ENCODE measurements at regions not wholly inside any gene's neighbourhood (a gene's known extent, or its start where the extent isn't known, plus 50 kb on each side); places are given as distances from the start of the nearest gene placed in this dataset.

DNA sequence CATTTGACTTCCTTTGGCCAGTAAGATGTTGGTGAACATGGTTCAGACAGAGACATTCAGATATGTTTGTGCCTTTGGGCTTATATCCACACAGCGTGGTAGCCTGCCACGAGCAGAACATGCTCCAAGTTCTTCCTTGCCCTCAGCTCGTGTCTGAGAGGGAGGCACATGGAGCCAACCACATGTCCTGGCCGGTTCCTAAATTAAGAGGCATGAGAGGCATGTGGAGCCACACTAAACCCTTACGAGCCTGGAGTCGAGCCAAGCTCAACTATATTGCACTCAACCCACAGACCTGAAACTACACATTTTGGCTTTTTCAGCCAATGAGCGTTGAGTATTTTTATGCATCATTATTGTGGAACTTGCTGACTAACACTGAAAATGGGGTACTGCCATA lies 133.7 kb upstream of the KCNK1 start:
- Histone ChIP-seq H3K27me3 (peaks cover 0 to 13% (median 0%) of the 10 kb centered on the region in 9 donors), H3K4me3 (no peak overlapping the region), H3K27ac (no peak overlapping the region), H3K9me3 (no peaks in the 10 kb centered on the region), H3K4me1 (no peaks in the 10 kb centered on the region), H3K36me3 (no peaks in the 10 kb centered on the region)
- peak in 1 of 4 donors; percentile 34 for ATAC-seq
- WGBS, 4 donors = 44 to 60% (median 55%) methylated on average over 7 of the region's 7 CpGs
- intact Hi-C loops (cut with DNase I) = no loop called here
- no peak for TF ChIP-seq POLR2A (IDR thresholded peaks at IDR 0.05)
- TF ChIP-seq, protein P1, sequence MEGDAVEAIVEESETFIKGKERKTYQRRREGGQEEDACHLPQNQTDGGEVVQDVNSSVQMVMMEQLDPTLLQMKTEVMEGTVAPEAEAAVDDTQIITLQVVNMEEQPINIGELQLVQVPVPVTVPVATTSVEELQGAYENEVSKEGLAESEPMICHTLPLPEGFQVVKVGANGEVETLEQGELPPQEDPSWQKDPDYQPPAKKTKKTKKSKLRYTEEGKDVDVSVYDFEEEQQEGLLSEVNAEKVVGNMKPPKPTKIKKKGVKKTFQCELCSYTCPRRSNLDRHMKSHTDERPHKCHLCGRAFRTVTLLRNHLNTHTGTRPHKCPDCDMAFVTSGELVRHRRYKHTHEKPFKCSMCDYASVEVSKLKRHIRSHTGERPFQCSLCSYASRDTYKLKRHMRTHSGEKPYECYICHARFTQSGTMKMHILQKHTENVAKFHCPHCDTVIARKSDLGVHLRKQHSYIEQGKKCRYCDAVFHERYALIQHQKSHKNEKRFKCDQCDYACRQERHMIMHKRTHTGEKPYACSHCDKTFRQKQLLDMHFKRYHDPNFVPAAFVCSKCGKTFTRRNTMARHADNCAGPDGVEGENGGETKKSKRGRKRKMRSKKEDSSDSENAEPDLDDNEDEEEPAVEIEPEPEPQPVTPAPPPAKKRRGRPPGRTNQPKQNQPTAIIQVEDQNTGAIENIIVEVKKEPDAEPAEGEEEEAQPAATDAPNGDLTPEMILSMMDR (IDR thresholded peaks at IDR 0.05) = no peak
- DNase-seq = no peak

DNA sequence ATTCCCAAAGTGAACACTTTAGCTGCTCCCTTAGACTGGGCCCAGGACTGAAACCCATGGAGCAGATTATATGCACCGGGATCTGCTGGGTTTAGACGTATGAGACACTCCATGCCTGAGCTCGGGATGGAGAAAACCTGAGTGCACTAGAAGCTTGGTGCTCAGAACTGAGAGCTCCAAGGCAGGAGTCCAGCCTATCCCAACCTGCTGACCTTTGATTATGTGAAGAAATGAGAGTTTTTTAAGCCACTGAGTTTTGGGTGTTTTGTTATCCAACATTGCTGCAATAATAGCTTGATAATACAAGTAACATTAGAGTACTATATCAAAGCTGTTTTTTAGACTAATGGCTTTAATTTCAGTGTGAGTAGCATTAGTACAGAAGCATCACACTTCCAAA lies 131.5 kb upstream of the KCNK1 start:
- TF ChIP-seq POLR2A (IDR thresholded peaks at IDR 0.05) = no peak
- TF ChIP-seq, protein P1 (IDR thresholded peaks at IDR 0.05) = no peak
- Histone ChIP-seq H3K27me3 (peaks cover 0 to 14% (median 0%) of the 10 kb centered on the region in 9 donors), H3K9me3 (no peaks in the 10 kb centered on the region), H3K4me3 (no peak overlapping the region), H3K36me3 (no peaks in the 10 kb centered on the region), H3K4me1 (no peaks in the 10 kb centered on the region), H3K27ac (no peak overlapping the region)
- intact Hi-C loops (cut with DNase I) = no loop called here
- WGBS, 4 donors = 87 to 91% (median 87%) methylated on average over 3 of the region's 3 CpGs
- ATAC-seq = no peak
- DNase-seq = no peak

DNA sequence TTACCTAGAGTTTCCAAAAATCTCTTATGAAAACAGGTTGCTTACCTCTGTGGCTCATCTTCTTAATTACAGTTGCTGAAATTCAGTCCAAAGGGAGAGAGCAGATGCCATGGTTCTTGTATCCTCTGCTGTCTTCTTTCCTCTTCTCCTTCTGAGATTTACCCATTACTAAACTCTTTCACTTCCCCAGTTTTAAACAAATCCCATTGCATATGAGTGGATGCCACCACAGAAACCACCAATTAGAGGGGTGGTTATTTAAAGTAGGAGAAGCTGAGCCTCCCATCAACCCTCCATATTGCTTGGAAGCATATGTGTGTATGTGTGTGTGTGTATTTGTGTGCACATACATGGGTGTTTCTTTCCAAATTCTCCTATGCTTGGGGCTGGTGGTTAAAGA lies 128.5 kb upstream of the KCNK1 start:
- Histone ChIP-seq H3K4me3 (no peak overlapping the region), H3K27me3 (peaks cover 0 to 6% (median 0%) of the 10 kb centered on the region in 9 donors), H3K9me3 (peaks cover 0 to 4% (median 0%) of the 10 kb centered on the region in 12 donors), H3K36me3 (no peaks in the 10 kb centered on the region), H3K4me1 (no peaks in the 10 kb centered on the region), H3K27ac (no peak overlapping the region)
- ATAC-seq = no peak
- intact Hi-C loops (cut with DNase I) = no loop called here
- TF ChIP-seq, protein P1 (IDR thresholded peaks at IDR 0.05) = no peak
- no peak for TF ChIP-seq POLR2A (IDR thresholded peaks at IDR 0.05)
- DNase-seq = no peak

DNA sequence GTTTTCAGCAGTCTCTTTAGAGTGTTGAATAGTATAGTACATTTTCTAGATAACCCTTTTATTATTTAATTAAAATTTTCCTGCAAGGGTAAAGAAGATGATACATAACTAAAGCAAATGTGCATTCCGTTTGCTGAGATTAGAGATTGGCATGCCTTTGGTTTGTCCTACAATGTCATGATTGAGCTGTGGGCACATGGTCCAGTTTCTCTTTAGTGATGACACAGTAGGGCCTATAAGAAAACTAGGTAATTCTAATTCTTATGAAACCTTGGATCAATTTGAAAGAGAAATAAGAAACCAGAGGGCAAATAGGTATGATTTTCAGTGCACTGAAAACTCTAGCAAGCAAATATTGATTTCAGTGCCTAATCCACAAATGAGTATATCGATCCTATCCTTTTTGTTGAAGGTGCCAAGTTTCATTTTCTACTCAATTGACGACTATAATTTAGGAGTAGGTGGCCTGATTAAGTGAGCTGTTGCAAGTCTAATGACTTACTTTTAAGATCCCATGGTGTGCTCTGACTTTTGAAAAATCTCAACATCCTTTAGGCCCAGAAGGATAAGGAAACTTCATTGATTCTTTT lies 128.0 kb upstream of the KCNK1 start:
- Histone ChIP-seq H3K4me1 (no peaks in the 10 kb centered on the region), H3K36me3 (no peaks in the 10 kb centered on the region), H3K27ac (no peak overlapping the region), H3K9me3 (peaks cover 0 to 4% (median 0%) of the 10 kb centered on the region in 12 donors), H3K27me3 (peaks cover 0 to 9% (median 0%) of the 10 kb centered on the region in 9 donors), H3K4me3 (no peak overlapping the region)
- intact Hi-C loops (cut with DNase I) = no loop called here
- ATAC-seq (no peak), DNase-seq (no peak)
- WGBS, 4 donors = 54 to 63% (median 59%) methylated on average over 3 of the region's 3 CpGs
- TF ChIP-seq POLR2A (IDR thresholded peaks at IDR 0.05) = no peak
- TF ChIP-seq, protein P1 (IDR thresholded peaks at IDR 0.05) = no peak

Measured in heart left ventricle (tissue), 16 donors.